Activated CD4-positive, alpha-beta T cell treated with anti-CD3 and anti-CD28 coated beads for 24 hours (primary cell): ENCODE measurements at regions not wholly inside any gene's neighbourhood (a gene's known extent, or its start where the extent isn't known, plus 50 kb on each side); places are given as distances from the start of the nearest gene placed in this dataset.

Experiments used
- DNase-seq, 2 donors: peaks; one replicate each; pipeline ENCODE4 v3.0.0-alpha.2; 2020; ENCODE audit warnings: low read depth in 2 of 2

GRCh38 chr15:70192041-70192440 lies 94.3 kb upstream of the TLE3 start:
- no peak for DNase-seq

- no peak for DNase-seq
These were observed 93.2 kb upstream of the TLE3 start for GRCh38 chr15:70190965-70191364.

GRCh38 chr15:70189826-70190695 lies 92.3 kb upstream of the TLE3 start:
- no peak for DNase-seq

- DNase-seq: no peak
These were observed 90.6 kb upstream of the TLE3 start for GRCh38 chr15:70188286-70188685.

- DNase-seq: no peak
These were observed 89.6 kb upstream of the TLE3 start for GRCh38 chr15:70187331-70187730.

- DNase-seq: no peak
These were observed 88.4 kb upstream of the TLE3 start for GRCh38 chr15:70186152-70186551.

- DNase-seq: no peak
These were observed 87.6 kb upstream of the TLE3 start for GRCh38 chr15:70185251-70185711.

- no peak for DNase-seq
These were observed 85.4 kb upstream of the TLE3 start for GRCh38 chr15:70182858-70183695.

GRCh38 chr15:70181626-70182255 lies 84.0 kb upstream of the TLE3 start:
- DNase-seq: no peak

GRCh38 chr15:70180186-70180875 lies 82.6 kb upstream of the TLE3 start:
- DNase-seq: no peak

- DNase-seq: no peak
These were observed 81.7 kb upstream of the TLE3 start for GRCh38 chr15:70179309-70179892.

- no peak for DNase-seq
These were observed 80.8 kb upstream of the TLE3 start for GRCh38 chr15:70178335-70179084.

GRCh38 chr15:70172566-70173225 lies 75.0 kb upstream of the TLE3 start:
- no peak for DNase-seq

- no peak for DNase-seq
These were observed 74.4 kb upstream of the TLE3 start for GRCh38 chr15:70172124-70172523.

- DNase-seq: no peak
These were observed 73.7 kb upstream of the TLE3 start for GRCh38 chr15:70171256-70171886.

- DNase-seq: no peak
These were observed 72.5 kb upstream of the TLE3 start for GRCh38 chr15:70170096-70170699.

- no peak for DNase-seq
These were observed 71.4 kb upstream of the TLE3 start for GRCh38 chr15:70169147-70169546.

- no peak for DNase-seq
These were observed 69.4 kb upstream of the TLE3 start for GRCh38 chr15:70167155-70167554.

GRCh38 chr15:70166506-70167087 lies 68.9 kb upstream of the TLE3 start:
- DNase-seq: no peak
